ENCODE measurements at regions not wholly inside any gene's neighbourhood (a gene's known extent, or its start where the extent isn't known, plus 50 kb on each side); places are given as distances from the start of the nearest gene placed in this dataset.
"Not testable (repeated sequence)": the region's sequence is repeated elsewhere in the genome, so short reads cannot be mapped to it uniquely, and the experiment has no call there.

DNA sequence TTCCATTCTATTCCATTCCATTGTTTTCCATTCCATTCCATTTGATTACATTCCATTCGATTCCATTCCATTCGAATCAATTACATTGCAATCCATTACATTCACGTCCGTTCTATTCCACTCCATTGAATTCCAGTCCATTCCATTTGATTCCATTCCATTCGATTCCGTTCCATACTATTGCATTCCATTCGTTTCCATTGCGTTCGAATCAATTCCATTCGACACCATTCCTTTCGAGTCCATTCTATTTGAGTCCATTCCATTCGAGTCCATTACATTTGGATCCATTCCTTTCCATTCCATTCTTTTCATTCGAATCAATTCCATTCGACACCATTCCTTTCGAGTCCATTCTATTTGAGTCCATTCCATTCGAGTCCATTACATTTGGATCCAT lies 1122.9 kb downstream of the RPIA start:
- TF ChIP-seq, protein P1, sequence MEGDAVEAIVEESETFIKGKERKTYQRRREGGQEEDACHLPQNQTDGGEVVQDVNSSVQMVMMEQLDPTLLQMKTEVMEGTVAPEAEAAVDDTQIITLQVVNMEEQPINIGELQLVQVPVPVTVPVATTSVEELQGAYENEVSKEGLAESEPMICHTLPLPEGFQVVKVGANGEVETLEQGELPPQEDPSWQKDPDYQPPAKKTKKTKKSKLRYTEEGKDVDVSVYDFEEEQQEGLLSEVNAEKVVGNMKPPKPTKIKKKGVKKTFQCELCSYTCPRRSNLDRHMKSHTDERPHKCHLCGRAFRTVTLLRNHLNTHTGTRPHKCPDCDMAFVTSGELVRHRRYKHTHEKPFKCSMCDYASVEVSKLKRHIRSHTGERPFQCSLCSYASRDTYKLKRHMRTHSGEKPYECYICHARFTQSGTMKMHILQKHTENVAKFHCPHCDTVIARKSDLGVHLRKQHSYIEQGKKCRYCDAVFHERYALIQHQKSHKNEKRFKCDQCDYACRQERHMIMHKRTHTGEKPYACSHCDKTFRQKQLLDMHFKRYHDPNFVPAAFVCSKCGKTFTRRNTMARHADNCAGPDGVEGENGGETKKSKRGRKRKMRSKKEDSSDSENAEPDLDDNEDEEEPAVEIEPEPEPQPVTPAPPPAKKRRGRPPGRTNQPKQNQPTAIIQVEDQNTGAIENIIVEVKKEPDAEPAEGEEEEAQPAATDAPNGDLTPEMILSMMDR (IDR thresholded peaks at IDR 0.05) = not testable (repeated sequence)
- TF ChIP-seq POLR2AphosphoS5, POLR2A (IDR thresholded peaks at IDR 0.05): not testable (repeated sequence)

Data from suprapubic skin (tissue), 4 donors.